Hepatocyte (in vitro differentiated cells): ENCODE measurements at regions not wholly inside any gene's neighbourhood (a gene's known extent, or its start where the extent isn't known, plus 50 kb on each side); places are given as distances from the start of the nearest gene placed in this dataset.

Experiments used
- CTCF ChIP-seq: fragments of 200-600 bp; sonication (generic); IDR thresholded peaks from 2 replicates; pipeline ENCODE4 v1.5.1; 2016; ENCODE audit warnings: antibody characterized with exemption, mild to moderate bottlenecking; ENCODE audit not compliant: poor library complexity
- EZH2phosphoT487 ChIP-seq: fragments of 200-600 bp; sonication (generic); IDR thresholded peaks from one replicate; pipeline ENCODE4 v1.6.1; 2018; ENCODE audit warnings: antibody characterized with exemption, mild to moderate bottlenecking, low read depth, moderate library complexity; ENCODE audit not compliant: unreplicated experiment, severe bottlenecking

- TF ChIP-seq CTCF = no peak
- no peak for TF ChIP-seq EZH2phosphoT487
These were observed 122.3 kb upstream of the RAI14 start for GRCh38 chr5:34533582-34534522.
